ENCODE measurements at regions not wholly inside any gene's neighbourhood (a gene's known extent, or its start where the extent isn't known, plus 50 kb on each side); places are given as distances from the start of the nearest gene placed in this dataset.

GRCh38 chr1:209461168-209461567, 122.3 kb upstream of the CAMK1G start:
- Histone ChIP-seq H3K36me3 (no peaks in the 10 kb centered on the region), H3K4me3 (no peak overlapping the region), H3K27ac (no peak overlapping the region), H3K27me3 (no peaks in the 10 kb centered on the region), H3K9me3 (peaks cover 0 to 22% of the 10 kb centered on the region in 2 donors), H3K4me1 (no peaks in the 10 kb centered on the region)
- no peak for TF ChIP-seq CTCF (IDR thresholded peaks at IDR 0.05)
- ATAC-seq (no peak), DNase-seq (no peak)
- intact Hi-C loops (cut with DNase I): no loop called here

DNA sequence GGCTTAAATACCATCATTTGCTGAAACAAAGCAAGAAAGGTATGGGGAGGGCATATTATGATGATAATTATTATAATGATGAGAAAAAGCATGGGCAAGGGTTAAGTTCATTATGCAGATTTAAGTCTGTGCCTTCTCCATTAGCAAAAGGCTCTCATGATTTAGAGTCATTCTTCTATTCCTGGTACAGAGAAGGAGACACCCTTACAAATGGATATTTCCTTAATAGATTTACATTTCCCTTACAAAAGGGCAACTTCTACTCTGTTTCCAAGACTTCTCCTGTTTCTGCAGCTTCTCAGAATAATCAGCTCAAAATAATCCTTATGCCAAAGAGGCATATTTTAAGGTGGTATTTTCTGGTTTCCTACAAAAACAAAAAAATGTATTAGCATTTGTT, 121.1 kb upstream of the CAMK1G start:
- DNase-seq (no peak), ATAC-seq (no peak)
- TF ChIP-seq CTCF (IDR thresholded peaks at IDR 0.05): no peak
- peaks cover 0 to 22% of the 10 kb centered on the region in 2 donors for H3K9me3 ChIP-seq
- no peaks in the 10 kb centered on the region for H3K27me3 ChIP-seq
- no peak overlapping the region for H3K4me3 ChIP-seq
- no peaks in the 10 kb centered on the region for H3K4me1 ChIP-seq
- intact Hi-C loops (cut with DNase I): no loop called here
- H3K27ac ChIP-seq: no peak overlapping the region
- no peaks in the 10 kb centered on the region for H3K36me3 ChIP-seq

- Histone ChIP-seq H3K4me3 (no peak overlapping the region), H3K27ac (no peak overlapping the region), H3K36me3 (no peaks in the 10 kb centered on the region), H3K27me3 (no peaks in the 10 kb centered on the region), H3K4me1 (no peaks in the 10 kb centered on the region), H3K9me3 (peaks cover 0 to 22% of the 10 kb centered on the region in 2 donors)
- no peak for DNase-seq
- no peak for TF ChIP-seq CTCF (IDR thresholded peaks at IDR 0.05)
- intact Hi-C loops (cut with DNase I): no loop called here
- no peak for ATAC-seq
Measured at GRCh38 chr1:209463441-209463840, 120.1 kb upstream of the CAMK1G start.

DNA sequence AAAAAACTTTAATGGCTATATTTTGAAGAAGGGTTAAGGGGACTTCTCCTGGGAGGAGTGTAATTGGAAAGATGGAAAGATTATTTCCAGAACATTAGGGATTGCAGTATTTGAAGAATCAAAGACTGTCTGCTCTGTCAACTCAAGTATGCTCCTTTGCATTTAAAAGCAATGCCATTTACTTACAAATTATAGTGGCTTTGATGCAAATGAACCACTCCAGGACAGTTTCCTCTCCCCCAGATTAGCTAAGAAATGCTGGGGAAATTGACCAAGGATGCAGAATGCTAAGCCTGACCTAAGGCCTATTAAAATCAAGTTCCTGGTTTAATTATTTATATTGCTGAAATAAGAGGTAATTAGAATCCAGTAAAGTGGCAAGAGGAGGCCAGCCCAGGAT, 110.5 kb upstream of the CAMK1G start:
- TF ChIP-seq CTCF (IDR thresholded peaks at IDR 0.05): no peak
- no peak for ATAC-seq

GRCh38 chr1:209480345-209480744, 103.2 kb upstream of the CAMK1G start:
- no peaks in the 10 kb centered on the region for H3K4me1 ChIP-seq
- intact Hi-C loops (cut with DNase I): no loop called here
- no peak for TF ChIP-seq CTCF (IDR thresholded peaks at IDR 0.05)
- no peaks in the 10 kb centered on the region for H3K9me3 ChIP-seq
- ATAC-seq (no peak), DNase-seq (no peak)
- no peaks in the 10 kb centered on the region for H3K27me3 ChIP-seq
- H3K27ac ChIP-seq: no peak overlapping the region
- no peak overlapping the region for H3K4me3 ChIP-seq
- H3K36me3 ChIP-seq: no peaks in the 10 kb centered on the region

More for the DNA sequence above, 110.5 kb upstream of the CAMK1G start:
- intact Hi-C loops (cut with DNase I): no loop called here
- no peak for DNase-seq
- H3K4me3 ChIP-seq: no peak overlapping the region
- no peaks in the 10 kb centered on the region for H3K36me3 ChIP-seq
- no peaks in the 10 kb centered on the region for H3K27me3 ChIP-seq
- peaks cover 0 to 8% of the 10 kb centered on the region in 2 donors for H3K9me3 ChIP-seq
- H3K4me1 ChIP-seq: no peaks in the 10 kb centered on the region
- H3K27ac ChIP-seq: no peak overlapping the region

Data from left lung (tissue), 4 donors.